Pancreas (tissue), 10 donors: ENCODE measurements at regions not wholly inside any gene's neighbourhood (a gene's known extent, or its start where the extent isn't known, plus 50 kb on each side); places are given as distances from the start of the nearest gene placed in this dataset.

Experiments used
- ATAC-seq, 4 donors: fragments of 200-7000 bp; cut with Tn5 transposase; one replicate each; pipeline versions ENCODE4 v1.8.0 to v1.9.1; 2020; ENCODE audit warnings: mild to moderate bottlenecking in 4 of 4, moderate library complexity in 4 of 4
- DNase-seq, 6 donors: peaks; one replicate each; pipeline ENCODE4 v3.0.0-alpha.2; 2020
- FAIRE-seq: peaks from 2 replicates; lab custom pipeline; 2012; peaks lifted over from hg19 to GRCh38; lab: Jason Lieb, UNC
- H3K27ac ChIP-seq, 4 donors: fragments of 200-600 bp; sonication (generic); 1 replicate in 3 of 4; 2 replicates in 1 of 4; pipeline versions ENCODE4 v1.5.0 to v1.8.0; 2020
- H3K27me3 ChIP-seq, 4 donors: fragments of 200-600 bp; one replicate each; pipeline ENCODE4 v1.8.0; 2021
- H3K36me3 ChIP-seq, 3 donors: fragments of 200-600 bp; sonication (generic) in 1 of 3; one replicate each; pipeline versions ENCODE4 v1.5.0 to v1.8.0; 2020 to 2021
- H3K4me1 ChIP-seq, 3 donors: fragments of 200-600 bp; one replicate each; pipeline ENCODE4 v1.8.0; 2021
- H3K4me3 ChIP-seq, 4 donors: fragments of 200-600 bp; sonication (generic) in 2 of 4; one replicate each; pipeline versions ENCODE4 v1.5.0 to v1.8.0; 2020 to 2021
- H3K9me3 ChIP-seq, 4 donors: fragments of 200-600 bp; one replicate each; pipeline ENCODE4 v1.8.0; 2021
- CTCF ChIP-seq, 4 donors: fragments of 200-600 bp; sonication (generic) in 3 of 4; IDR thresholded peaks; one replicate each; pipeline versions ENCODE4 v1.5.0 to v1.8.0; 2021; ENCODE audit warnings: antibody characterized with exemption in 4 of 4
- WGBS, 2 donors: extraction: QIAGEN DNeasy Blood & Tissue Kit; methylation state at CpG; one replicate each; pipeline ENCODE4 v1.1.7; 2013; 5-methylcytosine and 5-hydroxymethylcytosine counted together
- intact Hi-C, 3 donors: fragments of 100-400 bp; cut with DNase I; formaldehyde crosslinking; loops; one replicate each; pipeline versions ENCODE4 v1.11.1 to v1.14.2; 2022
- donor health status: healthy with polysubstance abuse.
- donor health status: DM: no; HTN: no; CAD: no; lungs with moderate emphysema.
- donor health status: DM: no; HTN: no; CAD: no.
- donor health status: control.
- donor health status: control.
- donor health status: Bipolar disorder and iron deficiency.
- donor health status: DM: yes; HTN: yes; CAD: no.
- donor health status: DM: no; HTN: no; CAD: no.
- donor health status: DM: no; HTN: no; CAD: no.
- donor health status: DM: yes; HTN: yes; CAD: no.

- FAIRE-seq (no peak), DNase-seq (no peak), ATAC-seq (no peak)
- no peaks in the 10 kb centered on the region for H3K9me3 ChIP-seq
- 88 to 95% methylated on average over 1 of the region's 1 CpG for WGBS, 2 donors
- H3K4me3 ChIP-seq = no peak overlapping the region
- intact Hi-C loops = no loop called here
- H3K36me3 ChIP-seq = no peaks in the 10 kb centered on the region
- no peak for TF ChIP-seq CTCF (IDR thresholded peaks at IDR 0.05)
- H3K4me1 ChIP-seq = no peaks in the 10 kb centered on the region
- H3K27me3 ChIP-seq = no peaks in the 10 kb centered on the region
- H3K27ac ChIP-seq = no peak overlapping the region
Measured at GRCh38 chr4:83783215-83783614, 247.3 kb downstream of the GPAT3 start.

- ATAC-seq (no peak), DNase-seq (no peak), FAIRE-seq (no peak)
- WGBS, 2 donors = 59 to 66% methylated on average over 6 of the region's 6 CpGs
- H3K9me3 ChIP-seq = no peaks in the 10 kb centered on the region
- H3K27ac ChIP-seq = no peak overlapping the region
- intact Hi-C loops = no loop called here
- H3K36me3 ChIP-seq = no peaks in the 10 kb centered on the region
- no peaks in the 10 kb centered on the region for H3K4me1 ChIP-seq
- no peak overlapping the region for H3K4me3 ChIP-seq
- no peak for TF ChIP-seq CTCF (IDR thresholded peaks at IDR 0.05)
- no peaks in the 10 kb centered on the region for H3K27me3 ChIP-seq
Measured at GRCh38 chr4:83782591-83782990, 246.7 kb downstream of the GPAT3 start.

- intact Hi-C loops = no loop called here
- 87 to 98% methylated on average over 1 of the region's 1 CpG for WGBS, 2 donors
Measured at GRCh38 chr4:83781434-83781833, 245.5 kb downstream of the GPAT3 start.

DNA sequence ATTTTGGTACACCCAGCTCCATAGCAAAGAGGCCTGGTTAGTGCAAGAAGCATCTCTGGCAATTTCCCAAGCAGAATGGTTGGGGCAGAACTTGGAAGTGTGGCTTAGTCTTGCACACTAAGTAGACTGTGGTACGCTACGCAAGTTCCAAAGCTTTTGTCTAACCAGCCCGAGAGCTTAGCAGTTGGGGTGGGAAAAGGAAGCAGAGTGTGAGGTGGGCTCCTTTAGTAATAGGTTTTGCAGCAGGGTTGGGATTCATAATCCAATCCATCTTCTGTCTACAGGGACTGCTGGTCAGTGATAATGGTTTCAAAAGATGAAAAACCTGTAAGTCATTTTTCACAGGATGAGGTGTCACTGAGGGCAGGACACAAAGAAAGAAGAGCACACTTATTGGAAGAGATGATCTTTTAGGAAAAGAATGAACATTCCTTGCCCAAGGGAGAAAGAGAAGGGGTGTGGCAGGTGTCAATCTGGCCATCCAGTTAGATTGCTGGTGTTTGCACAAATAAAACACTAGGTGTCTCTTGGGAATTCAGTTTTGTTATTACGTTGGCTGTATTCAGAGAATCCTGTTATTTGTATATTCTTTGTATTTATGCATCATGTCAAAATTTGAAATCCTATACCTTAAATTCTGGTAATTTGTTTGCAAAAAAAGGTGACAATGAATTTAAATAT is 244.3 kb downstream of the GPAT3 start:
- intact Hi-C loops = no loop called here
- DNase-seq = no peak
- H3K4me1 ChIP-seq = no peaks in the 10 kb centered on the region
- no peak for TF ChIP-seq CTCF (IDR thresholded peaks at IDR 0.05)
- FAIRE-seq = no peak
- H3K9me3 ChIP-seq = no peaks in the 10 kb centered on the region
- H3K36me3 ChIP-seq = no peaks in the 10 kb centered on the region
- ATAC-seq = no peak
- H3K27ac ChIP-seq = no peak overlapping the region
- no peak overlapping the region for H3K4me3 ChIP-seq
- no peaks in the 10 kb centered on the region for H3K27me3 ChIP-seq
- 66 to 82% methylated on average over 4 of the region's 4 CpGs for WGBS, 2 donors

More at GRCh38 chr4:83781434-83781833, 245.5 kb downstream of the GPAT3 start:
- Histone ChIP-seq H3K4me3 (no peak overlapping the region), H3K4me1 (no peaks in the 10 kb centered on the region), H3K36me3 (no peaks in the 10 kb centered on the region), H3K9me3 (no peaks in the 10 kb centered on the region), H3K27me3 (no peaks in the 10 kb centered on the region), H3K27ac (no peak overlapping the region)
- TF ChIP-seq CTCF (IDR thresholded peaks at IDR 0.05) = no peak
- DNase-seq = no peak
- no peak for FAIRE-seq
- no peak for ATAC-seq
